ENCODE measurements at regions not wholly inside any gene's neighbourhood (a gene's known extent, or its start where the extent isn't known, plus 50 kb on each side); places are given as distances from the start of the nearest gene placed in this dataset.

GRCh38 chr10:88147000-88147798, 283.8 kb downstream of the PTEN start:
- TF ChIP-seq CTCF (IDR thresholded peaks at IDR 0.05; ENCODE audit: low read depth, low read length, poor library complexity, severe bottlenecking), result no peak
- TF ChIP-seq EZH2phosphoT487 (IDR thresholded peaks at IDR 0.05; ENCODE audit: borderline replicate concordance, low read length), result no peak

Measured in DOHH2 (cell line).